ENCODE measurements at regions not wholly inside any gene's neighbourhood (a gene's known extent, or its start where the extent isn't known, plus 50 kb on each side); places are given as distances from the start of the nearest gene placed in this dataset.

GRCh38 chr2:100658017-100658416, 95.2 kb downstream of the PDCL3 start:
- Histone ChIP-seq H3K4me1 (no peaks in the 10 kb centered on the region), H3K27me3 (no peaks in the 10 kb centered on the region), H4K20me1 (no peaks in the 10 kb centered on the region), H3K36me3 (no peaks in the 10 kb centered on the region), H3K4me3 (no peak overlapping the region), H3K27ac (no peak overlapping the region), H3K9ac (no peak overlapping the region), H3K9me3 (no peaks in the 10 kb centered on the region), H3K4me2 (no peak overlapping the region)
- no peak for TF ChIP-seq Cebpa-rat (IDR thresholded peaks at IDR 0.05)

GRCh38 chr2:100660851-100661584, 98.2 kb downstream of the PDCL3 start:
- Histone ChIP-seq H3K9me3 (no peaks in the 10 kb centered on the region), H3K4me3 (no peak overlapping the region), H3K36me3 (no peaks in the 10 kb centered on the region), H3K27me3 (no peaks in the 10 kb centered on the region), H3K4me1 (no peaks in the 10 kb centered on the region), H4K20me1 (no peaks in the 10 kb centered on the region), H3K27ac (no peak overlapping the region), H3K4me2 (no peak overlapping the region), H3K9ac (no peak overlapping the region)
- TF ChIP-seq Cebpa-rat (IDR thresholded peaks at IDR 0.05): no peak

- Histone ChIP-seq H3K9me3 (no peaks in the 10 kb centered on the region), H3K4me1 (no peaks in the 10 kb centered on the region), H4K20me1 (no peaks in the 10 kb centered on the region), H3K36me3 (no peaks in the 10 kb centered on the region), H3K9ac (no peak overlapping the region), H3K27me3 (no peaks in the 10 kb centered on the region), H3K27ac (no peak overlapping the region), H3K4me3 (no peak overlapping the region), H3K4me2 (no peak overlapping the region)
- TF ChIP-seq Cebpa-rat (IDR thresholded peaks at IDR 0.05): no peak
Observed at GRCh38 chr2:100662866-100663265, 100.1 kb downstream of the PDCL3 start.

- Histone ChIP-seq H3K9ac (no peak overlapping the region), H3K9me3 (no peaks in the 10 kb centered on the region), H3K27ac (no peak overlapping the region), H3K4me2 (no peak overlapping the region), H3K4me3 (no peak overlapping the region), H3K27me3 (no peaks in the 10 kb centered on the region), H4K20me1 (no peaks in the 10 kb centered on the region), H3K36me3 (no peaks in the 10 kb centered on the region), H3K4me1 (no peaks in the 10 kb centered on the region)
- TF ChIP-seq Cebpa-rat (IDR thresholded peaks at IDR 0.05): no peak
Observed at GRCh38 chr2:100664021-100664755, 101.4 kb downstream of the PDCL3 start.

GRCh38 chr2:100664756-100665101, 101.9 kb downstream of the PDCL3 start:
- Histone ChIP-seq H3K4me2 (no peak overlapping the region), H4K20me1 (no peaks in the 10 kb centered on the region), H3K4me1 (no peaks in the 10 kb centered on the region), H3K27ac (no peak overlapping the region), H3K36me3 (no peaks in the 10 kb centered on the region), H3K9me3 (no peaks in the 10 kb centered on the region), H3K4me3 (no peak overlapping the region), H3K27me3 (no peaks in the 10 kb centered on the region), H3K9ac (no peak overlapping the region)
- no peak for TF ChIP-seq Cebpa-rat (IDR thresholded peaks at IDR 0.05)

- Histone ChIP-seq H3K27me3 (no peaks in the 10 kb centered on the region), H3K27ac (no peak overlapping the region)
Observed at GRCh38 chr2:100666996-100667395, 104.2 kb downstream of the PDCL3 start.

GRCh38 chr2:100667801-100668200, 105.0 kb downstream of the PDCL3 start:
- no peak for TF ChIP-seq Cebpa-rat (IDR thresholded peaks at IDR 0.05)
- no peak overlapping the region for H3K9ac ChIP-seq
- H3K4me1 ChIP-seq: no peaks in the 10 kb centered on the region
- no peak overlapping the region for H3K27ac ChIP-seq
- H3K9me3 ChIP-seq: no peaks in the 10 kb centered on the region
- no peaks in the 10 kb centered on the region for H4K20me1 ChIP-seq
- no peak overlapping the region for H3K4me2 ChIP-seq
- no peak overlapping the region for H3K4me3 ChIP-seq
- H3K27me3 ChIP-seq: no peaks in the 10 kb centered on the region
- H3K36me3 ChIP-seq: no peaks in the 10 kb centered on the region

More at GRCh38 chr2:100666996-100667395, 104.2 kb downstream of the PDCL3 start:
- H3K4me1 ChIP-seq: no peaks in the 10 kb centered on the region
- H3K4me3 ChIP-seq: no peak overlapping the region
- no peak overlapping the region for H3K4me2 ChIP-seq
- no peaks in the 10 kb centered on the region for H3K36me3 ChIP-seq
- H3K9ac ChIP-seq: no peak overlapping the region
- no peaks in the 10 kb centered on the region for H3K9me3 ChIP-seq
- no peaks in the 10 kb centered on the region for H4K20me1 ChIP-seq
- no peak for TF ChIP-seq Cebpa-rat (IDR thresholded peaks at IDR 0.05)

GRCh38 chr2:100670232-100670631, 107.4 kb downstream of the PDCL3 start:
- H3K4me2 ChIP-seq: no peak overlapping the region

GRCh38 chr2:100673115-100673514, 110.3 kb downstream of the PDCL3 start:
- Histone ChIP-seq H3K36me3 (no peaks in the 10 kb centered on the region), H3K27me3 (no peaks in the 10 kb centered on the region), H3K4me1 (peaks cover 16% of the 10 kb centered on the region), H3K27ac (no peak overlapping the region), H4K20me1 (no peaks in the 10 kb centered on the region), H3K9me3 (no peaks in the 10 kb centered on the region), H3K4me3 (no peak overlapping the region), H3K9ac (no peak overlapping the region), H3K4me2 (no peak overlapping the region)
- no peak for TF ChIP-seq Cebpa-rat (IDR thresholded peaks at IDR 0.05)

More at GRCh38 chr2:100670232-100670631, 107.4 kb downstream of the PDCL3 start:
- no peaks in the 10 kb centered on the region for H3K36me3 ChIP-seq
- no peak overlapping the region for H3K9ac ChIP-seq
- no peak for TF ChIP-seq Cebpa-rat (IDR thresholded peaks at IDR 0.05)
- H3K4me3 ChIP-seq: no peak overlapping the region
- H4K20me1 ChIP-seq: no peaks in the 10 kb centered on the region
- H3K9me3 ChIP-seq: no peaks in the 10 kb centered on the region
- H3K27me3 ChIP-seq: no peaks in the 10 kb centered on the region
- peaks cover 16% of the 10 kb centered on the region for H3K4me1 ChIP-seq
- H3K27ac ChIP-seq: no peak overlapping the region

- Histone ChIP-seq H3K36me3 (no peaks in the 10 kb centered on the region), H3K4me3 (no peak overlapping the region), H3K9me3 (no peaks in the 10 kb centered on the region), H3K9ac (no peak overlapping the region), H3K27ac (no peak overlapping the region), H4K20me1 (no peaks in the 10 kb centered on the region), H3K4me2 (peak overlapping the region; percentile 39), H3K4me1 (peaks cover 16% of the 10 kb centered on the region), H3K27me3 (no peaks in the 10 kb centered on the region)
- no peak for TF ChIP-seq Cebpa-rat (IDR thresholded peaks at IDR 0.05)
Observed at GRCh38 chr2:100673691-100674485, 111.1 kb downstream of the PDCL3 start.
